PC-3 (cell line): ENCODE measurements at regions not wholly inside any gene's neighbourhood (a gene's known extent, or its start where the extent isn't known, plus 50 kb on each side); places are given as distances from the start of the nearest gene placed in this dataset.

Experiments used
- ATAC-seq: fragments of 200-7000 bp; cut with Tn5 transposase; 2 replicates; pipeline ENCODE4 v1.9.1; 2020; ENCODE audit warnings: mild to moderate bottlenecking, moderate library complexity
- BruUV-seq: library from RNA; stranded (reverse); fragments of 400-500 nt; replicated peaks from 2 replicates; lab custom pipeline; 2021; lab: Mats Ljungman, UMichigan
- CTCF ChIA-PET: fragments of 300-600 bp; sonication (Branson Sonifier 250); formaldehyde crosslinking; loops from one replicate; lab custom pipeline; 2022; ENCODE audit warnings: antibody characterized with exemption; lab: Charles Lee
- POLR2A ChIA-PET: fragments of 300-600 bp; sonication (Branson Sonifier 250); formaldehyde crosslinking; loops from one replicate; lab custom pipeline; 2022; ENCODE audit warnings: antibody characterized with exemption; ENCODE audit not compliant: unreplicated experiment; lab: Charles Lee
- DNase-seq: peaks from one replicate; pipeline ENCODE4 v3.0.0-alpha.2; 2015
- H2AFZ ChIP-seq: fragments of 300-600 bp; sonication (generic); 2 replicates; pipeline ENCODE4 v1.6.0; 2016; ENCODE audit warnings: antibody characterized with exemption, low read length
- H3F3A ChIP-seq: fragments of 300-600 bp; sonication (generic); one replicate; pipeline ENCODE4 v1.6.0; 2017; ENCODE audit warnings: antibody characterized with exemption, low read length, control low read depth, mild to moderate bottlenecking; ENCODE audit not compliant: unreplicated experiment
- H3K27ac ChIP-seq: fragments of 300-600 bp; sonication (generic); 2 replicates; pipeline ENCODE4 v1.5.1; 2016; ENCODE audit warnings: mild to moderate bottlenecking, low read length
- H3K27me3 ChIP-seq: fragments of 300-600 bp; sonication (generic); 2 replicates; pipeline ENCODE4 v1.6.1; 2016; ENCODE audit warnings: low read length, mixed read lengths
- H3K36me3 ChIP-seq: fragments of 300-600 bp; sonication (generic); 2 replicates; pipeline ENCODE4 v1.6.1; 2016; ENCODE audit warnings: low read depth, mixed run types, low read length, mixed read lengths
- H3K4me1 ChIP-seq: fragments of 300-600 bp; sonication (generic); 2 replicates; pipeline ENCODE4 v1.5.1; 2016; ENCODE audit warnings: low read length; ENCODE audit not compliant: insufficient read depth
- H3K4me2 ChIP-seq: fragments of 300-600 bp; sonication (generic); 2 replicates; pipeline ENCODE4 v1.6.0; 2016; ENCODE audit warnings: low read length
- H3K4me3 ChIP-seq: fragments of 300-600 bp; sonication (generic); 2 replicates; pipeline ENCODE4 v1.5.1; 2016; ENCODE audit warnings: mild to moderate bottlenecking, low read length, mixed read lengths
- H3K79me2 ChIP-seq: fragments of 300-600 bp; sonication (generic); 2 replicates; pipeline ENCODE4 v1.6.1; 2017; ENCODE audit warnings: low read length, mixed read lengths
- H3K9ac ChIP-seq: fragments of 300-600 bp; sonication (generic); 2 replicates; pipeline ENCODE4 v1.6.0; 2016; ENCODE audit warnings: mild to moderate bottlenecking, low read length
- H3K9me2 ChIP-seq: fragments of 300-600 bp; sonication (generic); replicated peaks from 2 replicates; pipeline ENCODE4 v1.6.1; 2016; ENCODE audit warnings: mixed run types, low read length, mixed read lengths
- H3K9me3 ChIP-seq: fragments of 300-600 bp; sonication (generic); 2 replicates; pipeline ENCODE4 v1.6.1; 2016; ENCODE audit warnings: low read length, mixed read lengths
- H4K20me1 ChIP-seq: fragments of 300-600 bp; sonication (generic); 2 replicates; pipeline ENCODE4 v1.6.1; 2016; ENCODE audit warnings: low read length, mixed read lengths
- CTCF ChIP-seq: fragments of 300-600 bp; sonication (generic); conservative IDR thresholded peaks from 2 replicates; pipeline ENCODE4 v1.5.1; 2017; ENCODE audit warnings: antibody characterized with exemption, low read depth, mild to moderate bottlenecking, low read length
- EZH2 ChIP-seq: fragments of 300-600 bp; sonication (generic); IDR thresholded peaks from one replicate; pipeline ENCODE4 v1.6.1; 2017; ENCODE audit warnings: antibody characterized with exemption, mild to moderate bottlenecking, low read length; ENCODE audit not compliant: unreplicated experiment
- EZH2phosphoT487 ChIP-seq: fragments of 300-600 bp; sonication (generic); IDR thresholded peaks from 2 replicates; pipeline ENCODE4 v1.6.1; 2018; ENCODE audit warnings: mild to moderate bottlenecking, antibody characterized with exemption, low read length, borderline replicate concordance
- intact Hi-C: fragments of 100-400 bp; cut with micrococcal nuclease; formaldehyde crosslinking; loops from 2 replicates; pipeline ENCODE4 v1.9.0; 2023

GRCh38 chr2:66865161-66865560 is 430.2 kb downstream of the MEIS1 start:
- no peak for ATAC-seq
- no peak for DNase-seq
- Histone ChIP-seq H3K79me2 (no peaks in the 10 kb centered on the region), H3K9me2 (no peaks in the 10 kb centered on the region), H3K9ac (no peak overlapping the region), H4K20me1 (no peaks in the 10 kb centered on the region), H3K27me3 (no peaks in the 10 kb centered on the region), H3K4me2 (no peak overlapping the region), H3K27ac (no peak overlapping the region), H3F3A (no peaks in the 10 kb centered on the region), H3K36me3 (no peaks in the 10 kb centered on the region), H3K9me3 (no peaks in the 10 kb centered on the region), H3K4me1 (peaks cover 11% of the 10 kb centered on the region), H3K4me3 (no peak overlapping the region), H2AFZ (no peak overlapping the region)
- ChIA-PET POLR2A (no interaction called here), CTCF (no interaction called here)
- BruUV-seq = no TSS peak
- intact Hi-C loops = no loop called here
- TF ChIP-seq EZH2 (no peak), EZH2phosphoT487 (no peak), CTCF (no peak)

DNA sequence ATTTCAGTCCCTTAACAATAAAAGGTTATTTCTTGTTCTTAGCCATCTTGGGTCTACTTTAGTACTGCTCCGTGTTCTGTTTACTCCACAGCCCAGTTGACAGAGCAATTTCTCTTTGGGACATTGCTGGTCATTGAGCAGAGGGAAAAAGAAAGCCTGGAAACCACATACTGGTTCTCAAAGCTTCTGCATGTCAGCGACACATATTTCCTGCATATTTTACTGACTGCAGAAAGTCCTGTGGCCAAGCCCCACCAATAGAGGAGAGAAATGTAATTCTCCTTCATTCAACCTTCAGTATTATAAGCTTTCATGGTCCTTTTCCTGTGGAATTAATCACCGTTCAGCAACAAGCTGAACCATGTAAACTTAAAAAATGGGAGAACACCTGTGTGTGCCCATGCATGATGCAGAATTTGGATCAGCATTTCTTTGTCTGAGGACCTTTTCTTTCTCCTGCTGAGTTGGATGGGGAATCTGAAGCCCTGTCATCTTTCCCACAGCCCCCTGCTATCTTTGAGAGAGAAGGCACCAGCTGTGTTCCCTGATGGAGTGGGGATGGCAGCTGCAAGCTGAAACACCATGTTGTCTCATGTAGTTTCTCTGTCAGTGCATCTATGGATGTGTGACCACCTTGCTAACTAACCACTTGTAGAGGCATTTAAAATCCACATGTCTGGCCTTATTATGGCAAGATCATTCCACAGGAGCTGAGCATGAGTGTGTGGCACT is 431.6 kb downstream of the MEIS1 start:
- intact Hi-C loops = no loop called here
- no peak overlapping the region for H3K9ac ChIP-seq
- ChIA-PET CTCF (no interaction called here), POLR2A (no interaction called here)
- H3K79me2 ChIP-seq = no peaks in the 10 kb centered on the region
- BruUV-seq = no TSS peak
- no peaks in the 10 kb centered on the region for H3K9me3 ChIP-seq
- H3K27me3 ChIP-seq = no peaks in the 10 kb centered on the region
- H2AFZ ChIP-seq = no peak overlapping the region
- H3F3A ChIP-seq = no peaks in the 10 kb centered on the region
- H3K4me3 ChIP-seq = no peak overlapping the region
- no peak for DNase-seq
- ATAC-seq = no peak
- H3K4me1 ChIP-seq = peaks cover 13% of the 10 kb centered on the region
- no peaks in the 10 kb centered on the region for H3K9me2 ChIP-seq
- H4K20me1 ChIP-seq = no peaks in the 10 kb centered on the region
- no peak overlapping the region for H3K27ac ChIP-seq
- H3K4me2 ChIP-seq = no peak overlapping the region
- no peaks in the 10 kb centered on the region for H3K36me3 ChIP-seq
- TF ChIP-seq EZH2 (no peak), EZH2phosphoT487 (no peak), CTCF (no peak)

GRCh38 chr2:66867063-66867441 is 432.1 kb downstream of the MEIS1 start:
- no peaks in the 10 kb centered on the region for H3K79me2 ChIP-seq
- intact Hi-C loops = no loop called here
- TF ChIP-seq EZH2 (no peak), CTCF (no peak), EZH2phosphoT487 (no peak)
- H3K4me1 ChIP-seq = peaks cover 18% of the 10 kb centered on the region
- H3K9me2 ChIP-seq = no peaks in the 10 kb centered on the region
- no peak for DNase-seq
- BruUV-seq = no TSS peak
- POLR2A ChIA-PET = no interaction called here
- H3K36me3 ChIP-seq = no peaks in the 10 kb centered on the region
- no peaks in the 10 kb centered on the region for H3K9me3 ChIP-seq
- no peak overlapping the region for H3K4me3 ChIP-seq
- no peaks in the 10 kb centered on the region for H4K20me1 ChIP-seq
- ATAC-seq = no peak
- H2AFZ ChIP-seq = no peak overlapping the region
- no peak overlapping the region for H3K27ac ChIP-seq
- CTCF ChIA-PET = no interaction called here
- no peaks in the 10 kb centered on the region for H3F3A ChIP-seq
- no peak overlapping the region for H3K4me2 ChIP-seq
- no peak overlapping the region for H3K9ac ChIP-seq
- no peaks in the 10 kb centered on the region for H3K27me3 ChIP-seq
